MM.1S (cell line): ENCODE measurements at regions not wholly inside any gene's neighbourhood (a gene's known extent, or its start where the extent isn't known, plus 50 kb on each side); places are given as distances from the start of the nearest gene placed in this dataset.

ENCODE experiments used
- DNase-seq: peaks from one replicate; pipeline ENCODE4 v3.0.0-alpha.2; 2015
- H2AFZ ChIP-seq: fragments of 300-600 bp; sonication (generic); 2 replicates; pipeline ENCODE4 v1.6.0; 2016; ENCODE audit warnings: antibody characterized with exemption, low read length
- H3F3A ChIP-seq: fragments of 300-600 bp; sonication (generic); 2 replicates; pipeline ENCODE4 v1.6.1; 2016; ENCODE audit warnings: mild to moderate bottlenecking, antibody characterized with exemption, low read length, moderate library complexity, mixed read lengths; ENCODE audit not compliant: insufficient read depth
- H3K27ac ChIP-seq: fragments of 300-600 bp; sonication (generic); 2 replicates; pipeline ENCODE4 v1.5.1; 2016; ENCODE audit warnings: mild to moderate bottlenecking, low read length
- H3K27me3 ChIP-seq: fragments of 300-600 bp; sonication (generic); replicated peaks from 2 replicates; pipeline ENCODE4 v1.6.0; 2016; ENCODE audit warnings: low read length; ENCODE audit not compliant: insufficient read depth
- H3K36me3 ChIP-seq: fragments of 300-600 bp; sonication (generic); replicated peaks from 2 replicates; pipeline ENCODE4 v1.6.1; 2016; ENCODE audit warnings: mild to moderate bottlenecking, low read length, mixed read lengths; ENCODE audit not compliant: insufficient read depth
- H3K4me1 ChIP-seq: fragments of 300-600 bp; sonication (generic); 2 replicates; pipeline ENCODE4 v1.6.1; 2016; ENCODE audit warnings: low read length, mixed read lengths
- H3K4me2 ChIP-seq: fragments of 300-600 bp; sonication (generic); 2 replicates; pipeline ENCODE4 v1.6.0; 2016; ENCODE audit warnings: low read depth, low read length
- H3K4me3 ChIP-seq: fragments of 300-600 bp; sonication (generic); 2 replicates; pipeline ENCODE4 v1.5.1; 2016; ENCODE audit warnings: low read length, mixed read lengths
- H3K79me2 ChIP-seq: fragments of 300-600 bp; sonication (generic); 2 replicates; pipeline ENCODE4 v1.6.1; 2016; ENCODE audit warnings: mixed run types, low read length, mixed read lengths
- H3K9ac ChIP-seq: fragments of 300-600 bp; sonication (generic); 2 replicates; pipeline ENCODE4 v1.6.1; 2016; ENCODE audit warnings: low read length, mixed read lengths
- H3K9me2 ChIP-seq: fragments of 300-600 bp; sonication (generic); replicated peaks from 2 replicates; pipeline ENCODE4 v1.6.1; 2016; ENCODE audit warnings: mild to moderate bottlenecking, low read length, mixed read lengths; ENCODE audit not compliant: insufficient read depth
- H3K9me3 ChIP-seq: fragments of 300-600 bp; sonication (generic); replicated peaks from 2 replicates; pipeline ENCODE4 v1.6.1; 2016; ENCODE audit warnings: mild to moderate bottlenecking, low read length, mixed read lengths; ENCODE audit not compliant: insufficient read depth
- H4K20me1 ChIP-seq: fragments of 300-600 bp; sonication (generic); 2 replicates; pipeline ENCODE4 v1.6.1; 2016; ENCODE audit warnings: mild to moderate bottlenecking, low read length, moderate library complexity, mixed read lengths; ENCODE audit not compliant: insufficient read depth
- CTCF ChIP-seq: fragments of 300-600 bp; sonication (generic); IDR thresholded peaks from 2 replicates; pipeline ENCODE4 v1.5.1; 2016; ENCODE audit warnings: antibody characterized with exemption, low read length, mixed read lengths
- EZH2 ChIP-seq: fragments of 300-600 bp; sonication (generic); optimal IDR thresholded peaks from 2 replicates; pipeline ENCODE3; 2017; ENCODE audit warnings: low read depth, mild to moderate bottlenecking, antibody characterized with exemption, low read length, mixed read lengths
- EZH2phosphoT487 ChIP-seq: fragments of 300-600 bp; sonication (generic); IDR thresholded peaks from 2 replicates; pipeline ENCODE4 v1.6.1; 2018; ENCODE audit warnings: antibody characterized with exemption, low read length

GRCh38 chr13:112141643-112142400, 74.9 kb downstream of the SOX1 start:
- Histone ChIP-seq H3K9me2 (no peaks in the 10 kb centered on the region), H3F3A (no peaks in the 10 kb centered on the region), H3K36me3 (no peaks in the 10 kb centered on the region), H3K4me1 (no peaks in the 10 kb centered on the region), H3K9ac (no peak overlapping the region), H3K27ac (no peak overlapping the region), H3K79me2 (no peaks in the 10 kb centered on the region), H2AFZ (no peak overlapping the region), H3K4me2 (no peak overlapping the region), H3K9me3 (no peaks in the 10 kb centered on the region), H4K20me1 (no peaks in the 10 kb centered on the region), H3K27me3 (no peaks in the 10 kb centered on the region), H3K4me3 (no peak overlapping the region)
- no peak for DNase-seq
- TF ChIP-seq EZH2 (no peak), CTCF (no peak), EZH2phosphoT487 (no peak)

GRCh38 chr13:112142401-112142930, 75.5 kb downstream of the SOX1 start:
- no peaks in the 10 kb centered on the region for H3K4me1 ChIP-seq
- H3K9me3 ChIP-seq, result no peaks in the 10 kb centered on the region
- no peak overlapping the region for H3K4me2 ChIP-seq
- no peak overlapping the region for H2AFZ ChIP-seq
- DNase-seq, result no peak
- H3K36me3 ChIP-seq, result no peaks in the 10 kb centered on the region
- no peaks in the 10 kb centered on the region for H3K79me2 ChIP-seq
- H4K20me1 ChIP-seq, result no peaks in the 10 kb centered on the region
- no peaks in the 10 kb centered on the region for H3K27me3 ChIP-seq
- H3K9me2 ChIP-seq, result no peaks in the 10 kb centered on the region
- no peak overlapping the region for H3K9ac ChIP-seq
- H3K4me3 ChIP-seq, result no peak overlapping the region
- H3K27ac ChIP-seq, result no peak overlapping the region
- no peaks in the 10 kb centered on the region for H3F3A ChIP-seq
- no peak for TF ChIP-seq EZH2
- no peak for TF ChIP-seq EZH2phosphoT487
- TF ChIP-seq CTCF, result no peak

- Histone ChIP-seq H3K4me3 (no peak overlapping the region), H2AFZ (no peak overlapping the region), H3K4me1 (no peaks in the 10 kb centered on the region), H4K20me1 (no peaks in the 10 kb centered on the region), H3K9me3 (no peaks in the 10 kb centered on the region), H3K27me3 (no peaks in the 10 kb centered on the region), H3K27ac (no peak overlapping the region), H3K36me3 (no peaks in the 10 kb centered on the region), H3K4me2 (no peak overlapping the region), H3K9ac (no peak overlapping the region), H3K9me2 (no peaks in the 10 kb centered on the region), H3K79me2 (no peaks in the 10 kb centered on the region), H3F3A (no peaks in the 10 kb centered on the region)
- DNase-seq, result no peak
- TF ChIP-seq CTCF (no peak), EZH2phosphoT487 (no peak)
These were observed 76.2 kb downstream of the SOX1 start for GRCh38 chr13:112143046-112143752.
